H1 (cell line): ENCODE measurements at regions not wholly inside any gene's neighbourhood (a gene's known extent, or its start where the extent isn't known, plus 50 kb on each side); places are given as distances from the start of the nearest gene placed in this dataset.

Experiments
- JUN ChIP-seq: IDR thresholded peaks from 2 replicates; pipeline ENCODE4 v1.6.1; 2011; ENCODE audit warnings: low read depth, mild to moderate bottlenecking, improper control_type of control experiment, low read length

GRCh38 chr17:12421077-12421476, 244.6 kb upstream of the MYOCD start (continued):
- TF ChIP-seq JUN, result no peak
- TF ChIP-seq, all 59 proteins: peak for 0
